CD4-positive, alpha-beta T cell treated with Interleukin-6 for 4 hours (primary cell): ENCODE measurements at regions not wholly inside any gene's neighbourhood (a gene's known extent, or its start where the extent isn't known, plus 50 kb on each side); places are given as distances from the start of the nearest gene placed in this dataset.
"Not testable (repeated sequence)": the region's sequence is repeated elsewhere in the genome, so short reads cannot be mapped to it uniquely, and the experiment has no call there.

Source experiments
- DNase-seq: peaks from one replicate; pipeline ENCODE4 v3.0.0-alpha.2; 2020; ENCODE audit warnings: mixed read lengths

- DNase-seq = no peak
These were observed 187.5 kb upstream of the KL start for GRCh38 chr13:32828711-32829110.

- no peak for DNase-seq
These were observed 187.0 kb upstream of the KL start for GRCh38 chr13:32829269-32829668.

GRCh38 chr13:32829676-32830335 is 186.4 kb upstream of the KL start:
- DNase-seq = no peak

- DNase-seq = no peak
These were observed 185.7 kb upstream of the KL start for GRCh38 chr13:32830336-32831031.

GRCh38 chr13:32837307-32837972 is 178.8 kb upstream of the KL start:
- DNase-seq = no peak

GRCh38 chr13:32837973-32838927 is 178.0 kb upstream of the KL start:
- DNase-seq = no peak

- DNase-seq = no peak
These were observed 177.3 kb upstream of the KL start for GRCh38 chr13:32838945-32839344.

GRCh38 chr13:32840113-32840512 is 176.1 kb upstream of the KL start:
- no peak for DNase-seq

- DNase-seq = no peak
These were observed 175.1 kb upstream of the KL start for GRCh38 chr13:32840989-32841713.

- no peak for DNase-seq
These were observed 170.0 kb upstream of the KL start for GRCh38 chr13:32845952-32846950.

GRCh38 chr13:32847976-32848375 is 168.2 kb upstream of the KL start:
- not testable (repeated sequence) for DNase-seq

- DNase-seq = no peak
These were observed 166.9 kb upstream of the KL start for GRCh38 chr13:32849369-32849768.

- no peak for DNase-seq
These were observed 165.7 kb upstream of the KL start for GRCh38 chr13:32850316-32851052.

- DNase-seq = no peak
These were observed 164.8 kb upstream of the KL start for GRCh38 chr13:32851083-32852069.

GRCh38 chr13:32852526-32852925 is 163.7 kb upstream of the KL start:
- DNase-seq = no peak

- no peak for DNase-seq
These were observed 159.1 kb upstream of the KL start for GRCh38 chr13:32857077-32857476.

- no peak for DNase-seq
These were observed 158.5 kb upstream of the KL start for GRCh38 chr13:32857689-32858088.

- no peak for DNase-seq
These were observed 156.4 kb upstream of the KL start for GRCh38 chr13:32859707-32860292.

- no peak for DNase-seq
These were observed 154.9 kb upstream of the KL start for GRCh38 chr13:32861304-32861703.
